Neural progenitor cell (in vitro differentiated cells): ENCODE measurements at regions not wholly inside any gene's neighbourhood (a gene's known extent, or its start where the extent isn't known, plus 50 kb on each side); places are given as distances from the start of the nearest gene placed in this dataset.

ENCODE experiments used
- DNase-seq: peaks from one replicate; pipeline ENCODE4 v3.0.0-alpha.2; 2016; ENCODE audit warnings: low spot score
- H2AFZ ChIP-seq: fragments of 200-600 bp; sonication (generic); replicated peaks from 2 replicates; pipeline ENCODE4 v1.6.1; 2016; ENCODE audit warnings: antibody characterized with exemption
- H3F3A ChIP-seq: fragments of 200-600 bp; sonication (generic); 2 replicates; pipeline ENCODE4 v1.6.1; 2016; ENCODE audit warnings: antibody characterized with exemption, low read depth
- H3K27ac ChIP-seq: fragments of 200-600 bp; sonication (generic); 2 replicates; pipeline ENCODE4 v1.5.1; 2016; ENCODE audit warnings: mild to moderate bottlenecking
- H3K27me3 ChIP-seq: fragments of 200-600 bp; sonication (generic); 2 replicates; pipeline ENCODE4 v1.6.1; 2016; ENCODE audit warnings: mild to moderate bottlenecking, moderate library complexity
- H3K36me3 ChIP-seq: fragments of 200-600 bp; sonication (generic); 2 replicates; pipeline ENCODE4 v1.5.1; 2016
- H3K4me1 ChIP-seq: fragments of 200-600 bp; sonication (generic); 2 replicates; pipeline ENCODE4 v1.6.1; 2016; ENCODE audit warnings: mixed run types
- H3K4me2 ChIP-seq: fragments of 200-600 bp; sonication (generic); 2 replicates; pipeline ENCODE4 v1.6.1; 2016
- H3K4me3 ChIP-seq: fragments of 200-600 bp; sonication (generic); 2 replicates; pipeline ENCODE4 v1.5.1; 2016
- H3K79me2 ChIP-seq: fragments of 200-600 bp; sonication (generic); 2 replicates; pipeline ENCODE4 v1.6.1; 2016; ENCODE audit warnings: low read depth
- H3K9ac ChIP-seq: fragments of 200-600 bp; sonication (generic); 2 replicates; pipeline ENCODE4 v1.6.1; 2016
- H3K9me3 ChIP-seq: fragments of 200-600 bp; sonication (generic); 2 replicates; pipeline ENCODE4 v1.5.1; 2016; ENCODE audit warnings: low read depth
- H4K20me1 ChIP-seq: fragments of 200-600 bp; sonication (generic); 2 replicates; pipeline ENCODE4 v1.6.1; 2016; ENCODE audit warnings: low read depth
- H3K27ac Mint-ChIP-seq: 3 replicates; pipeline ENCODE4 v1.8.0; 2021; ENCODE audit warnings: mixed read lengths
- H3K27me3 Mint-ChIP-seq: 2 replicates; pipeline ENCODE4 v1.8.0; 2022; ENCODE audit warnings: low read depth, mild to moderate bottlenecking, inconsistent platforms, moderate library complexity, mixed read lengths; ENCODE audit not compliant: insufficient read depth
- H3K36me3 Mint-ChIP-seq: 3 replicates; pipeline ENCODE4 v1.8.0; 2021; ENCODE audit warnings: mixed read lengths
- H3K4me1 Mint-ChIP-seq: 3 replicates; pipeline ENCODE4 v1.8.0; 2021; ENCODE audit warnings: mixed read lengths
- H3K4me3 Mint-ChIP-seq: 3 replicates; pipeline ENCODE4 v1.8.0; 2021; ENCODE audit warnings: mild to moderate bottlenecking, moderate library complexity, mixed read lengths
- H3K9me3 Mint-ChIP-seq: 3 replicates; pipeline ENCODE4 v1.8.0; 2020; ENCODE audit warnings: mixed read lengths
- CTCF ChIP-seq: fragments of 200-600 bp; sonication (generic); IDR thresholded peaks from 2 replicates; pipeline ENCODE4 v1.5.1; 2017; ENCODE audit warnings: antibody characterized with exemption, mild to moderate bottlenecking
- EZH2 ChIP-seq: fragments of 200-600 bp; sonication (generic); IDR thresholded peaks from 2 replicates; pipeline ENCODE4 v1.6.1; 2017; ENCODE audit warnings: antibody characterized with exemption, mild to moderate bottlenecking, moderate library complexity
- EZH2phosphoT487 ChIP-seq: fragments of 200-600 bp; sonication (generic); IDR thresholded peaks from 2 replicates; pipeline ENCODE4 v1.6.1; 2017; ENCODE audit warnings: antibody characterized with exemption

GRCh38 chr1:208496467-208497371 is 252.5 kb upstream of the PLXNA2 start:
- Histone ChIP-seq H3K79me2 (no peaks in the 10 kb centered on the region), H3K27me3 (no peaks in the 10 kb centered on the region), H3F3A (no peaks in the 10 kb centered on the region), H3K9ac (no peak overlapping the region), H3K4me2 (no peak overlapping the region), H4K20me1 (no peaks in the 10 kb centered on the region), H3K36me3 (no peaks in the 10 kb centered on the region), H3K4me3 (no peak overlapping the region), H3K27ac (no peak overlapping the region), H2AFZ (no peak overlapping the region), H3K9me3 (no peaks in the 10 kb centered on the region), H3K4me1 (peaks cover 8% of the 10 kb centered on the region)
- TF ChIP-seq EZH2 = no peak
- TF ChIP-seq EZH2phosphoT487 = no peak
- TF ChIP-seq CTCF = no peak
- no peak for DNase-seq
- Mint-ChIP-seq H3K4me1 (no peaks in the 10 kb centered on the region), H3K36me3 (no peaks in the 10 kb centered on the region), H3K27ac (no peak overlapping the region), H3K27me3 (peaks cover 4% of the 10 kb centered on the region), H3K4me3 (no peak overlapping the region), H3K9me3 (peaks cover 8% of the 10 kb centered on the region)

GRCh38 chr1:208497866-208498541 is 253.8 kb upstream of the PLXNA2 start:
- no peaks in the 10 kb centered on the region for H3K79me2 ChIP-seq
- TF ChIP-seq CTCF (no peak), EZH2 (no peak), EZH2phosphoT487 (no peak)
- H3K27ac Mint-ChIP-seq = no peak overlapping the region
- no peak overlapping the region for H3K9ac ChIP-seq
- H3K9me3 Mint-ChIP-seq = peaks cover 7% of the 10 kb centered on the region
- H3K36me3 Mint-ChIP-seq = no peaks in the 10 kb centered on the region
- peaks cover 8% of the 10 kb centered on the region for H3K4me1 ChIP-seq
- H3K9me3 ChIP-seq = no peaks in the 10 kb centered on the region
- H3K4me2 ChIP-seq = no peak overlapping the region
- H3K4me3 Mint-ChIP-seq = no peak overlapping the region
- no peaks in the 10 kb centered on the region for H4K20me1 ChIP-seq
- DNase-seq = no peak
- H3K27me3 Mint-ChIP-seq = peaks cover 4% of the 10 kb centered on the region
- no peaks in the 10 kb centered on the region for H3K36me3 ChIP-seq
- no peaks in the 10 kb centered on the region for H3K27me3 ChIP-seq
- H3K4me1 Mint-ChIP-seq = no peaks in the 10 kb centered on the region
- H3K4me3 ChIP-seq = no peak overlapping the region
- no peak overlapping the region for H3K27ac ChIP-seq
- no peaks in the 10 kb centered on the region for H3F3A ChIP-seq
- no peak overlapping the region for H2AFZ ChIP-seq

- TF ChIP-seq EZH2phosphoT487 (no peak), EZH2 (no peak), CTCF (no peak)
- no peak overlapping the region for H3K9ac ChIP-seq
- H3K9me3 Mint-ChIP-seq = peaks cover 7% of the 10 kb centered on the region
- no peak overlapping the region for H3K4me3 ChIP-seq
- H3K4me3 Mint-ChIP-seq = no peak overlapping the region
- no peaks in the 10 kb centered on the region for H3K36me3 Mint-ChIP-seq
- H3K27ac Mint-ChIP-seq = no peak overlapping the region
- DNase-seq = no peak
- H3K4me1 ChIP-seq = peaks cover 8% of the 10 kb centered on the region
- H3K9me3 ChIP-seq = no peaks in the 10 kb centered on the region
- H4K20me1 ChIP-seq = no peaks in the 10 kb centered on the region
- no peak overlapping the region for H2AFZ ChIP-seq
- H3K79me2 ChIP-seq = no peaks in the 10 kb centered on the region
- H3F3A ChIP-seq = no peaks in the 10 kb centered on the region
- H3K4me1 Mint-ChIP-seq = peaks cover 6% of the 10 kb centered on the region
- no peaks in the 10 kb centered on the region for H3K36me3 ChIP-seq
- H3K27me3 ChIP-seq = no peaks in the 10 kb centered on the region
- peaks cover 4% of the 10 kb centered on the region for H3K27me3 Mint-ChIP-seq
- H3K4me2 ChIP-seq = no peak overlapping the region
- no peak overlapping the region for H3K27ac ChIP-seq
Measured at GRCh38 chr1:208499026-208499425, 254.8 kb upstream of the PLXNA2 start.
